Glutamatergic neuron (in vitro differentiated cells): ENCODE measurements at regions not wholly inside any gene's neighbourhood (a gene's known extent, or its start where the extent isn't known, plus 50 kb on each side); places are given as distances from the start of the nearest gene placed in this dataset.

ENCODE experiments used
- DNase-seq: peaks from one replicate; pipeline ENCODE4 v3.0.0; 2022
- H3K27ac Mint-ChIP-seq: one replicate; pipeline ENCODE4 v1.8.0; 2020; ENCODE audit warnings: mild to moderate bottlenecking, mixed read lengths, inconsistent platforms; ENCODE audit not compliant: unreplicated experiment
- H3K27me3 Mint-ChIP-seq: one replicate; pipeline ENCODE4 v1.8.0; 2020; ENCODE audit warnings: mild to moderate bottlenecking, moderate library complexity, mixed read lengths, inconsistent platforms; ENCODE audit not compliant: unreplicated experiment
- H3K36me3 Mint-ChIP-seq: one replicate; pipeline ENCODE4 v1.8.0; 2020; ENCODE audit warnings: mild to moderate bottlenecking, mixed read lengths, inconsistent platforms; ENCODE audit not compliant: unreplicated experiment
- H3K4me1 Mint-ChIP-seq: one replicate; pipeline ENCODE4 v1.8.0; 2020; ENCODE audit warnings: mild to moderate bottlenecking, low read depth, mixed read lengths, inconsistent platforms; ENCODE audit not compliant: unreplicated experiment
- H3K4me3 Mint-ChIP-seq: one replicate; pipeline ENCODE4 v1.8.0; 2020; ENCODE audit warnings: mild to moderate bottlenecking, mixed read lengths, inconsistent platforms; ENCODE audit not compliant: unreplicated experiment
- H3K9me3 Mint-ChIP-seq: one replicate; pipeline ENCODE4 v1.8.0; 2020; ENCODE audit warnings: mild to moderate bottlenecking, moderate library complexity, mixed read lengths, inconsistent platforms; ENCODE audit not compliant: unreplicated experiment
- CTCF ChIP-seq: fragments of 200-600 bp; sonication (generic); IDR thresholded peaks from one replicate; pipeline ENCODE4 v1.5.0; 2021; ENCODE audit not compliant: partially characterized antibody, unreplicated experiment

GRCh38 chr1:224505454-224506093, 71.0 kb upstream of the WDR26 start:
- Mint-ChIP-seq H3K27ac (peak overlapping the region; percentile 98), H3K4me1 (peaks cover 48% of the 10 kb centered on the region), H3K4me3 (no peak overlapping the region), H3K9me3 (peaks cover 8% of the 10 kb centered on the region), H3K36me3 (no peaks in the 10 kb centered on the region), H3K27me3 (peaks cover 18% of the 10 kb centered on the region)
- TF ChIP-seq CTCF, result no peak
- no peak for DNase-seq

- peaks cover 42% of the 10 kb centered on the region for H3K4me1 Mint-ChIP-seq
- peak overlapping the region; percentile 98 for H3K27ac Mint-ChIP-seq
- H3K36me3 Mint-ChIP-seq, result no peaks in the 10 kb centered on the region
- peaks cover 2% of the 10 kb centered on the region for H3K9me3 Mint-ChIP-seq
- DNase-seq, result no peak
- no peak for TF ChIP-seq CTCF
- H3K4me3 Mint-ChIP-seq, result peak overlapping the region; percentile 70
- peaks cover 12% of the 10 kb centered on the region for H3K27me3 Mint-ChIP-seq
Measured at GRCh38 chr1:224506141-224506814, 71.7 kb upstream of the WDR26 start.

DNA sequence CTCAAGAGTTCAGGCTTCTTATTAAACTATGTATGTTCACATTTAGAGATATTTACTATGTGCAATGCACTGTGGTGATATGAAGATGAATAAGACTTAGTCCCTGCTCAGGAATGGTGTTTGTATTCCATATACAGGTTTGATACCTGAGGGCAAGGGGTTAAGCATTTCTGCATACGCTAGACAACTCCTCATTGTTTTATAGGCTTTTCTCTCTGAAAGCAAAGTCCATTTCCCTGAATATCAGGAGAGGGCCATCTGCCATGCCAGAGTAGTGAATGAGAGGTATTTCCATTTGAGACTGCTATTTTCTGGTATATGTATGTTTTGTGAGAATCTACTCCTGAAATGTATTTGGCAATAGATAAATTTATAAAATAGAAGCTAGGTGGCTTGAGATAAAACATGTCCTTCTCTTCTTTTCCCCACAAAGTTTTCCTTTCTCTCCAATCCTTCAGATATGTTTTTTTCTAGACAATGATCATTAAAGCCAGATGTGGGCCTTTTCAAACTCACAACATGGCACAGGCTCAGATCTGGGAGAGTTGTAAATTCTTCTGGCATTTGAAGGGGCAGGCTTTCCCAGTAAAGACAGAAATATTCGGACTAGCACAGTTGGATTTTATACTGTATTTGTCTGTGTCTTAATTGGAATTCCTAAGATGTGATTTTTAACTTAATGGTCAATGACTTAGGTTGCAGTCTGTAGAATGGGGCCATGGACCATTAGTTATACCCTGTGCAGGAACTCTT, 73.3 kb upstream of the WDR26 start:
- TF ChIP-seq CTCF, result no peak
- Mint-ChIP-seq H3K9me3 (no peaks in the 10 kb centered on the region), H3K4me3 (no peak overlapping the region), H3K27me3 (peaks cover 10% of the 10 kb centered on the region), H3K4me1 (peaks cover 31% of the 10 kb centered on the region), H3K36me3 (no peaks in the 10 kb centered on the region), H3K27ac (peak overlapping the region; percentile 20)
- DNase-seq, result no peak

DNA sequence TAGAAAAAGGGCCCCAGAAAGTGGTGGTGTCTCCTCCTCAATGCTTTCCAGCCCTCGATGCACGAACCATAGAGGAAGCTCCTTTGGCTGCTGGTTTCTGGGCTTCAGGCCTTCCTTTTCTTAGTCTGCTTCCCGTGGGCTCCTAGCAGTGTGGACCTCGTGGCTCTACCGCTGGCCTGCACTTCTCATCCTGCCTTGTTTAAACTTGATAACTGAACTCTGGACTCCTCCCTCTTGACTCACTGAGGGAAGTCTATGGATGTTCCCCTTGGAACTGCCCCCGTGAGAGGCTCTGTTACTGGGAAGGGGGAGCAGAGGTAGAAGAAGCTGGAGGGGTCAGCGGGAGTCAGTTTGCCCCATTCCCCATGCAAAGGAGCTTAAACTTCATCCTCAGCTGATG, 75.3 kb upstream of the WDR26 start:
- no peak overlapping the region for H3K4me3 Mint-ChIP-seq
- H3K27ac Mint-ChIP-seq, result no peak overlapping the region
- TF ChIP-seq CTCF, result no peak
- H3K4me1 Mint-ChIP-seq, result peaks cover 34% of the 10 kb centered on the region
- H3K36me3 Mint-ChIP-seq, result no peaks in the 10 kb centered on the region
- no peak for DNase-seq
- H3K27me3 Mint-ChIP-seq, result peaks cover 6% of the 10 kb centered on the region
- no peaks in the 10 kb centered on the region for H3K9me3 Mint-ChIP-seq
